ENCODE measurements at regions not wholly inside any gene's neighbourhood (a gene's known extent, or its start where the extent isn't known, plus 50 kb on each side); places are given as distances from the start of the nearest gene placed in this dataset.

DNA sequence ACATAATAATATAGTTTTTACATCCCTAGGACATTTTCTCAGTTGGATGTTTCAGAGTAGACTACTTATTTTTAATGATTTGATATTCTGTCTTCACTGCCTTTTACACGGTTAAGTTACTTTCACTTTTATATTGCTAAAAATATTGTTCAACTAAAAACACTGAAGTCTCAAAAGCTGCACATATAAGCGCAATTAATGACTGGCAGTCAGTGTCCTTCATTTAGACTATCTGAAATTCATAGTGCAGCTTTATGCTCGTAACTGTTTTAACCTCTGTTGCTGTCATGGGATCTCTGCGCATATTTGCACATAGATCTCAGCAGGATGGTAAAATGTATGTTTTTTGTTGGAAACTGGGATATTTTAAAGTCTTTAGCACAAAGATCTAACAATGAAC, 864.3 kb downstream of the SLITRK6 start:
- DNase-seq = no peak

DNA sequence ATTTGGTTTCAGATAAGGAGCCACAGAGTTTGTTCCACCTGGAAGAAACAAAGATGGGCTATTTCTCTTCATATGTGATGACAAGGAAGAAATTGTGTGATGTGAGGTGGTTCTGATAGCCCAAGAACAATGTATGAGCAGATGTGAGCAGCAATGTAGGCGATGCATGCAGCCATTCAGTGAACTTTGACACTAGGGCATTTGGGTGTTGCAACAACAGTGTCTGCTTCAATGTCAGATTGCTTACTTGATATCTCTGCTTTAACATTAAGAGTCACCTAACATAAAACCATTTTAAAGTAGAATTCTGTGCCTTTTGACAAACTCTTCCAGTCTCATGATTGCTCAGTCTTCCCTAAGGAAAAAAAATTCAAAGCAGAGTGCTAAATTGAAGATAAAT, 865.4 kb downstream of the SLITRK6 start:
- DNase-seq = no peak

- no peak for DNase-seq
Observed at GRCh38 chr13:84931264-84931663, 868.0 kb downstream of the SLITRK6 start.

- DNase-seq = no peak
Observed at GRCh38 chr13:84927442-84928169, 871.6 kb downstream of the SLITRK6 start.

- no peak for DNase-seq
Observed at GRCh38 chr13:84925443-84925842, 873.8 kb downstream of the SLITRK6 start.

DNA sequence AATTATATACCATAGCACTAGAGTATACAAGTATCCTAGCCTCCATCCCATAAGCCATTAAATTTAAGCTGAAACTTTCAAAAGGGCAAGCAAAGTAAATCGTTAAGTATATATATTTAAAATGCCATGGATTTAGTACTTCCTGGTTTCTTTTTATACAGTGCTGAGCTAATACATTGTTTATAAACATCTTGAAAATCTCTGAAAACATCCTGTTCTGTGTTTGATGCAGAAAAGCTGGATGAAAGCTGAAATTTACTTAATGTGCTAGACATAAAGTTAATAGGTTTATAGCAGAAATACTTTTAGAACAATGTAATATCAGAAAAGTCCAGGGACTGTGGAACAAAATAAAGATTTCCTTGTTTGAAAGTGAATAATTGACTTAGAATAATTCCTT, 875.4 kb downstream of the SLITRK6 start:
- DNase-seq = no peak

- DNase-seq = no peak
Observed at GRCh38 chr13:84917252-84917878, 881.9 kb downstream of the SLITRK6 start.

DNA sequence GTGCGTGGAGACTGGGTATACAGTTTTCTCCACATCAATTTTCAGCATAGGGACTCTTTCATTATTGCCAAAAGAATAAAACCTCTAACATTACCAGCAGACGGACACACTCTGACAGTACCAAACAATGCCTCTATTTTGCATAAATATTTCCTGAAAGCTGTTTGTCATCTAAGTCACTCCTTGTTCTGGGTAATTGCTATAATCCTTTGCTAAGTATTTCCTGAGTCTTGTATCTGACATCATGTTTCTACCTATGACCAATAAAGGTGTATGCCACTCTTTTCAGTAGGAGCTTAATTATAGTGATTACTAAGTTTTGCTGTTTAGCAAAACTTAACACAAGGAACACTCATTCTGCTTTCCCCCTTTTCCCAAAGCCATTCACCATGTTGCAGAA, 886.5 kb downstream of the SLITRK6 start:
- no peak for DNase-seq

DNA sequence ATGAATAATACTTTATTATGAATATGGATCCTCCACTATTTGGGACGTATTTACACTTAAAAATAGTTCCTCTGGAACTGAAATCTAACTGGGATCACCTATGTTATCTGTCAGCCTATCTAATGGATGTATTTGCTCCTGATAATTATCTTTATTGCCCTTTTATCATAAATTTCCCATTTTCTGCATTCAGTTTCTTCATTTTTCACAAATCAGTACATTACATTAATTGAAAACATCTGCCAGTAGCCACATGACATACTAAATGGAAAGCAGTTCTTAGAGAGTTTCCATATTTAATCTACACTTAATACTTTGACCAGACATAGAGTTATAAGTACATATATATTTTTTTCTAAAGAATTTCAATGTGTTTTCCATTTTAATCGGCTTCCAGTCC, 888.8 kb downstream of the SLITRK6 start:
- DNase-seq = no peak

- no peak for DNase-seq
Observed at GRCh38 chr13:84903391-84903790, 895.8 kb downstream of the SLITRK6 start.

DNA sequence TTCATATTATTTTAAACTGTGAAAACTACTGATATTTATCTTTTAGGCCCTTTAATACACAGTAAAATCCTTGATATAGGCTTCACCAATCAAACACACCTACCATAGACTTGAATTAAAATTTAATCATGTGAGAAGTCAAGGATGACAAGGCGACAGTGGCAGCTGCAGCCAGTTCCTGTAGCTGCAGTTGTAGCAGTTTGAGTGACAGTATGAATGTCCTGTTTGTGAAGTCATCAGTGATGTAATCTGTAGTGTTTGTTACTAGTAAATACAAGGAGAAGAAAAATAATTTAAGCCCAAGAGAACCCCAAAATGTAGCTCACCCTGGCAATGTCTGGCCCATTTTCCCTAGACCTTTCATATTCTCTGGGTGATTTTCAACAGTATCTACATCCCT, 897.0 kb downstream of the SLITRK6 start:
- DNase-seq = no peak

DNA sequence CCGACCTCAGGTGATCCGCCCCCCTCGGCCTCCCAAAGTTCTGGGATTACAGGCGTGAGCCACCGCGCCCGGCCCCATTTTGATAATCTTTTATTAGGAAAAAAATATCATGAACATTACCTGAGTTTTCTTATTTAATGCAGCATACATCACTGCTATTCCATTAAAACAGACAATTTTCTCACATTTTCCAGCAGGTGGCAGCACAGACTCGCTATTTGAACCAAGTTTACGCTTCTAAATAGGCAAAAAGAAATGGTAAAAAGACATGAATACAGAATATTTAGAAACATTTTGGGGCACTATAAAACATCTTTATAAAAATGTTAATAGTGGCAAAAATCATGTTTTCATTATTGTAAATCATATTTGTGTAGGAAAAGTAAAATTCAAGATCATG, 903.1 kb downstream of the SLITRK6 start:
- peak in 1 of 5 experiments; percentile 38 for DNase-seq

GRCh38 chr13:84894749-84895148, 904.5 kb downstream of the SLITRK6 start:
- no peak for DNase-seq

GRCh38 chr13:84885868-84886267, 913.4 kb downstream of the SLITRK6 start:
- no peak for DNase-seq

DNA sequence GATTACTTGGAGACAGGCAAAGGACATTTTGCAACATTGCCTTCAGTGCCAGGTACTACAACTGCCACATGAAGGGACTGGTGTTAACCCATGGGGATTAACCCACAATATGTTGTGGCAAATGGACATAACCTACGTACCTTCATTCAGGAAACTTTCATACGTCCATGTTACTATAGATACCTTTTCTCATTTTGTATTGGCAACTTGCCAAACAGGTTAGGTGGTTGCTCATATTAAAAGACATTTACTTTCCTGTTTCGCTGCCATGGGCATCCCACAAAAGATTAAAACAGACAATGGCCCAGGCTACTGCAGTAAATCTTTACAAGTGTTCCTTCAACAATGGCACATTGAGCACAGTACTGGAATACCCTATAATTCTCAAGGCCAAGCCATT, 925.3 kb downstream of the SLITRK6 start:
- DNase-seq = no peak

DNA sequence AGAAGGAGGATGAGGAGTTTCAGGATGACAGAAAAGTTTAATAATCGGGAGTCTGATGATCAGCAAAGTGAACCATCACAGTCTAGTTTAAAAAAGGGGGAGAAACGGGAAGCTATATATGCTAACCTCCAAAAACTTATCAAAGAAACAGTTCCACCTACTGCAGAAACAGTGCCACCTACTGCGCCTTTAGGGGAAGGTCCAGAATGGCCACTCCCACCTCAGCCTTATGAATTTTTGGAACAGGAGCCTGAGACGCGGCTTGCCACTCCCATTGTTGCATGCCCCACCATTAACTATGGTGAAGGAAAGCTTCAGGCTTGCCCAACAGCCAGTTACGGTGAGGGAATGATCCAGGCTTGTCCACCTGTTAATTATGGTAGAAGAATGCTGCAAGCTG, 929.0 kb downstream of the SLITRK6 start:
- DNase-seq = no peak

GRCh38 chr13:84867246-84867645, 932.0 kb downstream of the SLITRK6 start:
- no peak for DNase-seq

DNA sequence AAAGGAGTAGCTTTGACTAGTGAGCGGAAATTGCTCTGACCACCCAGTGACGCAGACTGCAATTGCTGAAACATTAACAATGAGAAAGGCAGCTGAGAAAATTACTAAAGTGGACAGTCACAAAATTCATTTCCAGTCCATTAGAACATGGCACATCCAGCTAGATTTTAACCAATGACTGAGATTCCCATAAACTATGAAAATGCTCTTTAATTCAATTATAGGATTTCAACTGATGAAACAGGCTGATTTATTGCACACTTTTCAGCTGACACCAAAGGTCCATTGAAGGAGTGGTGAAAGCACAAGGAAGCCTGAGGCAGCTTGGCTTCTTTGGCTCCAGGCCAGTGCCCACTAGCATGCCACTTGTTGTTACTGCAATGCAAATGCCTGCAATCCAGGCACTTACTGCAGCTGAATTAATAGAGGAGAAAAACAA, 933.4 kb downstream of the SLITRK6 start:
- no peak for DNase-seq

DNA sequence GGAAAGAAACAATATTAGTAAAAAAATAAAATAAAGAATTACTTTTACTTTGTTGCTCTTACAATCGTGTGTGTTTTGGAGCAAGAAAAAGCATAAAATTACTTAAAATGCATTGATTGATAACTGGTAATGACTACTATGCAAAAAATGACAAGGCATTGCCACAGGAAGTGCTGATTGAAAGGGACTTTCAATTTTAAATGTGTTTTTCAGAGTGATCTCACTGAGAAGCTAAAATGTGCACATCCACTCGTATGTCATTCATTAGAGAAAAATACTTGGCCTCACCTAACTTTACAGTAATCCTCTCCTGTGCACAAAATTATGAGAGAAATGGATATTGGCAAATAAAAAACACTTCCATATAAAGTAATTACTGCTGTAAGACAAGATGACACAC, 934.9 kb downstream of the SLITRK6 start:
- DNase-seq = no peak

- DNase-seq = no peak
Observed at GRCh38 chr13:84847107-84847506, 952.1 kb downstream of the SLITRK6 start.

- DNase-seq = no peak
Observed at GRCh38 chr13:84845907-84846619, 953.2 kb downstream of the SLITRK6 start.

DNA sequence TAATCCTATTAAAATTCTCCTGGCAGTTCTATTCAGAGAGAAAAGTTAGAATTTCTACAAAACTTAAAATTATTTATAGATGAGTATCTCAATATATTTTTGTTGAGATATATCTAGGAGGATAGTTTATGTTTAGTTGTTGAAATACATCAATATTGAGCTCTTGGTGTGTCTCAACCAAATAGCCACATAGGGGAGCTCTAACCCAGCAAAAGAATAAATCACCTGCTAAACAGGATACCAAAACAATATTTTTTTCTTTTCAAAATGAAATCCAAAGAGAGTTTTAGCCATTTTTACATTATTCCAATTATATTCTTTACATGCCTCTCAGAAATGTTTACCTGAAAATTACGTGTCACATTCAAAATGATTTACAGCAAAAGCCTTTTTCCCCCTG, 954.7 kb downstream of the SLITRK6 start:
- DNase-seq = no peak

- no peak for DNase-seq
Observed at GRCh38 chr13:84843368-84843767, 955.9 kb downstream of the SLITRK6 start.

DNA sequence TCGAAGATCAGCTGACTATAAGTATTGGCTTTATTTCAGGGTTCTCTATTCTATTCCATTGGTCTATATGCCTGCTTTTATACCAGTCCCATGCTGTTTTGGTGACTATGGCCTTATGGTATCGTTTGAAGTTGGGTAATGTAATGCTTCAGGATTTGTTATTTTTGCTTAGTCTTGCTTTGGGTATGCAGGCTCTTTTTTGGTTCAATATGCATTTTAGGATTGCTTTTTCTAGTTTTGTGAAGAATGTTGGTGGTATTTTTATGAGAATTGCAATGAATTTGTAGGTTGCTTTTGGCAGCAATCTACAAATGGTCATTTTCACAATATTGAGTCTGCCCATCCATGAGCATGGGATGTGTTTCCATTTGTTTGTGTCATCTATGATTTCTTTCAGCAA, 951.9 kb upstream of the SLITRK1 start:
- DNase-seq = no peak
